Esophagus squamous epithelium (tissue), 5 donors: ENCODE measurements at regions not wholly inside any gene's neighbourhood (a gene's known extent, or its start where the extent isn't known, plus 50 kb on each side); places are given as distances from the start of the nearest gene placed in this dataset.

ENCODE experiments used
- DNase-seq: peaks from one replicate; lab custom pipeline; 2025; lab: John Stamatoyannopoulos, UW
- H3K27ac ChIP-seq, 4 donors: fragments of 200-600 bp; sonication (generic); one replicate each; pipeline ENCODE4 v1.5.1; 2016 to 2019; ENCODE audit warnings: mild to moderate bottlenecking in 1 of 4
- H3K27me3 ChIP-seq, 4 donors: fragments of 200-600 bp; sonication (generic); 1 replicate in 3 of 4; 2 replicates in 1 of 4; pipeline versions ENCODE4 v1.5.1 to v1.6.0; 2017 to 2021; ENCODE audit warnings: antibody characterized with exemption in 1 of 4
- H3K36me3 ChIP-seq, 3 donors: fragments of 200-600 bp; sonication (generic); one replicate each; pipeline ENCODE4 v1.5.1; 2016 to 2019
- H3K4me1 ChIP-seq, 3 donors: fragments of 200-600 bp; sonication (generic); one replicate each; pipeline ENCODE4 v1.5.1; 2017 to 2019
- H3K4me3 ChIP-seq, 4 donors: fragments of 200-600 bp; sonication (generic); 1 replicate in 3 of 4; 2 replicates in 1 of 4; pipeline ENCODE4 v1.5.1; 2016 to 2019; ENCODE audit warnings: mild to moderate bottlenecking in 2 of 4, moderate library complexity in 1 of 4
- H3K9me3 ChIP-seq, 3 donors: fragments of 200-600 bp; sonication (generic); one replicate each; pipeline ENCODE4 v1.5.1; 2016 to 2019
- POLR2A ChIP-seq, 4 donors: fragments of 450-650 bp; IDR thresholded peaks; one replicate each; pipeline ENCODE4 v1.6.1; 2017; ENCODE audit warnings: antibody characterized with exemption in 4 of 4, mild to moderate bottlenecking in 4 of 4, moderate library complexity in 3 of 4
- WGBS, 2 donors: methylation state at CpG; one replicate each; pipeline ENCODE4 v1.1.5; 2018; 5-methylcytosine and 5-hydroxymethylcytosine counted together
- intact Hi-C: fragments of 100-400 bp; cut with DNase I; formaldehyde crosslinking; loops from one replicate; pipeline ENCODE4 v1.15.0; 2022
- TF ChIP-seq, protein P1 (sequence below), 6 experiments: fragments of 450-650 bp in 4 of 6; fragments of 200-600 bp in 2 of 6; sonication (generic) in 2 of 6; IDR thresholded peaks; one replicate each; pipeline ENCODE4 v1.5.1; 2016 to 2019; ENCODE audit warnings: antibody characterized with exemption in 6 of 6, mild to moderate bottlenecking in 4 of 6, moderate library complexity in 4 of 6
- donor health status: DM: yes; HTN: yes; CAD: no.

DNA sequence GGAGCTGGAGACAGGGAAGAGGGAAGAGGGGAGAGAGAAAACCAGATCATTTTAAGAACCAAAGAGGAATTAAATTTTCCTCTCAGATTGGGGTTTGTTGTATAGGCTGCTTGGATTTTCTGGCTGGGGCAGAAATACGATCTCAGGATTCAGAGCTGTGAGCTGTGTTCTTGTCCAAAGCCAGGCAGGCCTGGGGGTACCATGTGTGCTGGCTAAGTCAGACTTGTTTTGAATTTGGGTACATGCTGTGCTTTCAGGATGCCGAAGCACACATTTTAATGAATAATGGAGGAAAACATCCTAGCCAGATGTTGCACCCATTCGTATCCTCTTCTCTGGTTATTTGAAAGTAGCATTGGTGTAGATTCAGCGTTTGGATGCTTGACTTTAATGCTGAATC, 170.3 kb upstream of the PODXL start:
- H3K36me3 ChIP-seq: no peaks in the 10 kb centered on the region
- no peak overlapping the region for H3K4me3 ChIP-seq
- intact Hi-C loops: no loop called here
- WGBS, 2 donors: 54 to 65% methylated on average over 4 of the region's 4 CpGs
- peaks cover 0 to 3% (median 0%) of the 10 kb centered on the region in 4 donors for H3K27me3 ChIP-seq
- TF ChIP-seq, protein P1, sequence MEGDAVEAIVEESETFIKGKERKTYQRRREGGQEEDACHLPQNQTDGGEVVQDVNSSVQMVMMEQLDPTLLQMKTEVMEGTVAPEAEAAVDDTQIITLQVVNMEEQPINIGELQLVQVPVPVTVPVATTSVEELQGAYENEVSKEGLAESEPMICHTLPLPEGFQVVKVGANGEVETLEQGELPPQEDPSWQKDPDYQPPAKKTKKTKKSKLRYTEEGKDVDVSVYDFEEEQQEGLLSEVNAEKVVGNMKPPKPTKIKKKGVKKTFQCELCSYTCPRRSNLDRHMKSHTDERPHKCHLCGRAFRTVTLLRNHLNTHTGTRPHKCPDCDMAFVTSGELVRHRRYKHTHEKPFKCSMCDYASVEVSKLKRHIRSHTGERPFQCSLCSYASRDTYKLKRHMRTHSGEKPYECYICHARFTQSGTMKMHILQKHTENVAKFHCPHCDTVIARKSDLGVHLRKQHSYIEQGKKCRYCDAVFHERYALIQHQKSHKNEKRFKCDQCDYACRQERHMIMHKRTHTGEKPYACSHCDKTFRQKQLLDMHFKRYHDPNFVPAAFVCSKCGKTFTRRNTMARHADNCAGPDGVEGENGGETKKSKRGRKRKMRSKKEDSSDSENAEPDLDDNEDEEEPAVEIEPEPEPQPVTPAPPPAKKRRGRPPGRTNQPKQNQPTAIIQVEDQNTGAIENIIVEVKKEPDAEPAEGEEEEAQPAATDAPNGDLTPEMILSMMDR (IDR thresholded peaks at IDR 0.05): no peak
- no peak for TF ChIP-seq POLR2A (IDR thresholded peaks at IDR 0.05)
- DNase-seq: no peak
- H3K4me1 ChIP-seq: no peaks in the 10 kb centered on the region
- H3K27ac ChIP-seq: peak overlapping the region in 1 of 4 donors; percentile 14
- no peaks in the 10 kb centered on the region for H3K9me3 ChIP-seq

DNA sequence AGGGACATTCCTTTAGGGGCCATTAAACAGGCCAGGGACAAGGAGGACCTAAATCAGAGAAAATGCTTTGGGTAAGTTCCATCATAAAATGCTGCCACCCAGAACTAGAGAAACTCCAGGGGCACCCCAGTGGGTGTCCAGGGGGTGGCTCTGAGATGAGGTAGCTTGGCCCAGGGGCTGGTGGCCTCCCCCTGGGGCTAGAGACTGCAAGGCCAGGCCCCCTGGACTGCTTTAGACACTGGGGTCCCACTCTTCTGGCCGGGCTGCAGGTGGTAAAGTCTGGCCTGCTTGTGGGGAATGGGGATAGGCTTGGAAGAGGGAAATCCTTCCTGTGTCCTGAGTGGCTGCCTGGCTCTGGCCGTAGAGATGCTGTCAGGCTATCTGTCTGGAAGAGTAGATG, 169.6 kb upstream of the PODXL start:
- WGBS, 2 donors: 50 to 73% methylated on average over 1 of the region's 2 CpGs
- H3K27ac ChIP-seq: no peak overlapping the region
- TF ChIP-seq POLR2A (IDR thresholded peaks at IDR 0.05): no peak
- TF ChIP-seq, protein P1 (IDR thresholded peaks at IDR 0.05): no peak
- peaks cover 0 to 3% (median 0%) of the 10 kb centered on the region in 4 donors for H3K27me3 ChIP-seq
- intact Hi-C loops: no loop called here
- no peaks in the 10 kb centered on the region for H3K36me3 ChIP-seq
- no peaks in the 10 kb centered on the region for H3K4me1 ChIP-seq
- no peaks in the 10 kb centered on the region for H3K9me3 ChIP-seq
- no peak for DNase-seq
- H3K4me3 ChIP-seq: no peak overlapping the region

DNA sequence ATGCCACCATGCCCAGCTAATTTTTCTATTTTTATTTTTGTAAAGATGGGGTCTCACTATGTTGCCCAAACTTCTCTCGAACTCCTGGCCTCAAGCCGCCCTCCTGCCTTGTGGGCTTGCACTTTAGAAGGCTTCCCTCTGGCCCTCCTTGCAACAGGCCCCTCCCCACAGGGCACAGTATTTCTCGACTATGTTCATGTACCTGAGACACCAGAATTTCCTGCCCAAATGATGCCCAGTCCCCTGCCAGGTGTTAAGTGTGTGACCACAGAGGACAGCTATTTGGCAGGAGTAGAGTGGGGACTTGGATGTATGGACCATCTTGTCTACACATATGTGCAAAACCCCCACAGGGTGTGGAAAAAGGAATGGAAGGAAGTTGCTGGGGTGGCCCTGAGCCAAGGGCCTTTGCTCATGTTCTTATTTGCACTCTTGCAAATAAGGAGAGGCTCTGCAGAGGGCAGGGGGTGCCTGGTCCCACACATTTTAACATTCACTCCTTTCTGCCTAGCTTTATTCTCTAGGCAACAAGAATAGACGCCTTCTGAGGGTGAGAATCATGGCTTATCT, 168.4 kb upstream of the PODXL start:
- no peaks in the 10 kb centered on the region for H3K36me3 ChIP-seq
- TF ChIP-seq POLR2A (IDR thresholded peaks at IDR 0.05): no peak
- TF ChIP-seq, protein P1 (IDR thresholded peaks at IDR 0.05): no peak
- H3K9me3 ChIP-seq: no peaks in the 10 kb centered on the region
- no peak overlapping the region for H3K27ac ChIP-seq
- 66 to 74% methylated on average over 4 of the region's 4 CpGs for WGBS, 2 donors
- intact Hi-C loops: no loop called here
- no peak for DNase-seq
- H3K4me3 ChIP-seq: no peak overlapping the region
- H3K4me1 ChIP-seq: no peaks in the 10 kb centered on the region
- peaks cover 0 to 3% (median 0%) of the 10 kb centered on the region in 4 donors for H3K27me3 ChIP-seq

DNA sequence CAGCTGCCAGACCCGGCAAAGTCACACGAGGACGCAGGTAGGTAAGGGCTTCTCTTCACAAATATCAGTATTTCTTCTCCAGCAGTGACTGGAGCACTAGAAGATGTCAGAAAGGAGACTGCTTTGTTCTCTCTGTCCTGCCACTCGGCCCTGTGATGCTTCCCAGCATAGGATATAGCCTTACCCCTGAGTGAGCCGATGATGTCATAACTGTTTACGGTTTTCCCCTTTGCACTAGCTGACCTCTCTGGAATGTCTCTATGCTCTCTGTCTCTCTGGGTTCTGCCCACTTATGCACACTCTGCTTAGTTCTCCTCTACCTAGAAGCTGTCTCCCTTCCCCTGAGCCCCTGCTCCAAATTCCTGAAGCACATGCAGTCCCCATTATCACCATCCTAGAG, 167.5 kb upstream of the PODXL start:
- Histone ChIP-seq H3K27ac (no peak overlapping the region), H3K36me3 (no peaks in the 10 kb centered on the region), H3K4me3 (no peak overlapping the region), H3K9me3 (no peaks in the 10 kb centered on the region), H3K4me1 (no peaks in the 10 kb centered on the region), H3K27me3 (peaks cover 0 to 3% (median 0%) of the 10 kb centered on the region in 4 donors)
- intact Hi-C loops: no loop called here
- no peak for DNase-seq
- TF ChIP-seq, protein P1 (IDR thresholded peaks at IDR 0.05): no peak
- no peak for TF ChIP-seq POLR2A (IDR thresholded peaks at IDR 0.05)
- 43 to 52% methylated on average over 3 to 6 of the region's 6 CpGs for WGBS, 2 donors

DNA sequence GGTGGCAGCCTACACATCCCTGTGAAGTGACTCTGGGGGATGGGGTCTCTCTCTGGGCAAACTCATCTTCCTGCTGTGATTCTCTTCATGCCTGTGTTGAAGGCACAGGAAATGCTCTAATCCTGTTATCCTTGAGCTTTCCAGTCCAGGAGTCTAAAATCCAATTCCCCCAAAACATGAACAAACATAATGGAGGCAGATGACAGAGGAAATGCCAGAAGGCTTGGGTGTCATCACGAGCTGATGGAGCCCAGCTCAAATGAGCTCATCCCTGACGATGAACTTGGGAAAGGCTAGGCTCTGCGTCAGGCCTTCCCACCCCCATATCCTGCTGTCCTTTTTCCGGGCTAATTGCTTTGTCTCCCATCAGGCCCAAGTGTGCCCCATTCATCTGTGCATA, 165.9 kb upstream of the PODXL start:
- intact Hi-C loops: no loop called here
- WGBS, 2 donors: 37 to 57% methylated on average over 4 of the region's 4 CpGs
- H3K36me3 ChIP-seq: no peaks in the 10 kb centered on the region
- no peak overlapping the region for H3K4me3 ChIP-seq
- no peak for DNase-seq
- peaks cover 0 to 3% (median 0%) of the 10 kb centered on the region in 4 donors for H3K27me3 ChIP-seq
- no peak overlapping the region for H3K27ac ChIP-seq
- no peak for TF ChIP-seq POLR2A (IDR thresholded peaks at IDR 0.05)
- TF ChIP-seq, protein P1 (IDR thresholded peaks at IDR 0.05): no peak
- no peaks in the 10 kb centered on the region for H3K4me1 ChIP-seq
- H3K9me3 ChIP-seq: no peaks in the 10 kb centered on the region
